Breast epithelium (tissue), 4 donors: ENCODE measurements at regions not wholly inside any gene's neighbourhood (a gene's known extent, or its start where the extent isn't known, plus 50 kb on each side); places are given as distances from the start of the nearest gene placed in this dataset.

ENCODE experiments used
- DNase-seq, 2 donors: peaks; one replicate each; pipeline ENCODE4 v3.0.0-alpha.2; 2019; ENCODE audit warnings: low spot score in 2 of 2
- H3K27ac ChIP-seq, 2 donors: fragments of 200-600 bp; sonication (generic) in 1 of 2; one replicate each; pipeline ENCODE4 v1.5.1; 2016 to 2019; ENCODE audit warnings: mild to moderate bottlenecking in 1 of 2
- H3K27me3 ChIP-seq, 2 donors: fragments of 200-600 bp; sonication (generic) in 1 of 2; one replicate each; pipeline versions ENCODE4 v1.5.1 to v1.6.0; 2017 to 2019; ENCODE audit warnings: control low read depth in 1 of 2, mild to moderate bottlenecking in 1 of 2
- H3K36me3 ChIP-seq: fragments of 200-600 bp; one replicate; pipeline ENCODE4 v1.5.1; 2019
- H3K4me1 ChIP-seq, 2 donors: fragments of 200-600 bp; sonication (generic); one replicate each; pipeline ENCODE4 v1.5.1; 2016 to 2019; ENCODE audit warnings: control low read depth in 1 of 2
- H3K4me3 ChIP-seq, 3 donors: fragments of 200-600 bp; sonication (generic); 1 replicate in 2 of 3; 2 replicates in 1 of 3; pipeline ENCODE4 v1.5.1; 2016 to 2019; ENCODE audit warnings: mild to moderate bottlenecking in 3 of 3, moderate library complexity in 2 of 3
- H3K9me3 ChIP-seq, 2 donors: fragments of 200-600 bp; sonication (generic) in 1 of 2; one replicate each; pipeline ENCODE4 v1.5.1; 2016 to 2019; ENCODE audit warnings: control low read depth in 1 of 2
- CTCF ChIP-seq, 3 donors: fragments of 450-650 bp; IDR thresholded peaks; one replicate each; pipeline ENCODE4 v1.5.1; 2016 to 2017; ENCODE audit warnings: antibody characterized with exemption in 3 of 3, mild to moderate bottlenecking in 3 of 3, moderate library complexity in 3 of 3
- POLR2A ChIP-seq: fragments of 450-650 bp; IDR thresholded peaks from one replicate; pipeline ENCODE4 v1.6.1; 2016; ENCODE audit warnings: antibody characterized with exemption, mild to moderate bottlenecking, moderate library complexity
- POLR2AphosphoS5 ChIP-seq, 3 donors: sonication (generic); formaldehyde crosslinking; IDR thresholded peaks; one replicate each; pipeline ENCODE4 v1.6.1; 2017; ENCODE audit warnings: antibody characterized with exemption in 3 of 3
- intact Hi-C: fragments of 100-400 bp; cut with DNase I; formaldehyde crosslinking; loops from one replicate; pipeline ENCODE4 v1.15.1; 2023; ENCODE audit warnings: low total_unique reads

- peaks cover 0 to 2% of the 10 kb centered on the region in 2 donors for H3K9me3 ChIP-seq
- TF ChIP-seq POLR2A, result no peak
- no peak for TF ChIP-seq CTCF (IDR thresholded peaks at IDR 0.05)
- TF ChIP-seq POLR2AphosphoS5 (IDR thresholded peaks at IDR 0.05), result no peak
- H3K27me3 ChIP-seq, result no peaks in the 10 kb centered on the region
- H3K36me3 ChIP-seq, result no peaks in the 10 kb centered on the region
- no peak overlapping the region for H3K27ac ChIP-seq
- no peak for DNase-seq
- no peaks in the 10 kb centered on the region for H3K4me1 ChIP-seq
- intact Hi-C loops, result no loop called here
- no peak overlapping the region for H3K4me3 ChIP-seq
Measured at GRCh38 chr10:118903251-118903650, 126.3 kb upstream of the NANOS1 start.

- Histone ChIP-seq H3K4me1 (no peaks in the 10 kb centered on the region), H3K9me3 (no peaks in the 10 kb centered on the region), H3K27ac (no peak overlapping the region), H3K27me3 (no peaks in the 10 kb centered on the region), H3K36me3 (no peaks in the 10 kb centered on the region), H3K4me3 (no peak overlapping the region)
- no peak for TF ChIP-seq POLR2AphosphoS5 (IDR thresholded peaks at IDR 0.05)
- TF ChIP-seq CTCF (IDR thresholded peaks at IDR 0.05), result no peak
- TF ChIP-seq POLR2A, result no peak
- no peak for DNase-seq
- intact Hi-C loops, result no loop called here
Measured at GRCh38 chr10:118903691-118904090, 125.8 kb upstream of the NANOS1 start.

- H3K4me3 ChIP-seq, result no peak overlapping the region
- intact Hi-C loops, result no loop called here
- no peak for TF ChIP-seq POLR2A
- no peak for TF ChIP-seq CTCF (IDR thresholded peaks at IDR 0.05)
- TF ChIP-seq POLR2AphosphoS5 (IDR thresholded peaks at IDR 0.05), result no peak
- no peak overlapping the region for H3K27ac ChIP-seq
- H3K9me3 ChIP-seq, result no peaks in the 10 kb centered on the region
- no peak for DNase-seq
- H3K27me3 ChIP-seq, result no peaks in the 10 kb centered on the region
- H3K36me3 ChIP-seq, result no peaks in the 10 kb centered on the region
- H3K4me1 ChIP-seq, result no peaks in the 10 kb centered on the region
Measured at GRCh38 chr10:118904286-118904685, 125.2 kb upstream of the NANOS1 start.

- TF ChIP-seq POLR2A (no peak), POLR2AphosphoS5 (IDR thresholded peaks at IDR 0.05) (no peak), CTCF (IDR thresholded peaks at IDR 0.05) (no peak)
- no peak for DNase-seq
- Histone ChIP-seq H3K4me1 (no peaks in the 10 kb centered on the region), H3K4me3 (no peak overlapping the region), H3K27ac (no peak overlapping the region), H3K27me3 (no peaks in the 10 kb centered on the region), H3K36me3 (no peaks in the 10 kb centered on the region), H3K9me3 (no peaks in the 10 kb centered on the region)
- intact Hi-C loops, result no loop called here
Measured at GRCh38 chr10:118907051-118907450, 122.5 kb upstream of the NANOS1 start.

- DNase-seq, result no peak
- TF ChIP-seq CTCF (IDR thresholded peaks at IDR 0.05) (no peak), POLR2A (no peak), POLR2AphosphoS5 (IDR thresholded peaks at IDR 0.05) (no peak)
- intact Hi-C loops, result no loop called here
Measured at GRCh38 chr10:118908557-118909256, 120.8 kb upstream of the NANOS1 start.

More at GRCh38 chr10:118908557-118909256, 120.8 kb upstream of the NANOS1 start:
- H3K4me3 ChIP-seq, result no peak overlapping the region
- no peak overlapping the region for H3K27ac ChIP-seq
- no peaks in the 10 kb centered on the region for H3K4me1 ChIP-seq
- no peaks in the 10 kb centered on the region for H3K9me3 ChIP-seq
- H3K27me3 ChIP-seq, result no peaks in the 10 kb centered on the region
- H3K36me3 ChIP-seq, result no peaks in the 10 kb centered on the region
